Activated CD4-positive, alpha-beta T cell treated with anti-CD3 and anti-CD28 coated beads for 36 hours (primary cell): ENCODE measurements at regions not wholly inside any gene's neighbourhood (a gene's known extent, or its start where the extent isn't known, plus 50 kb on each side); places are given as distances from the start of the nearest gene placed in this dataset.

Source experiments
- ATAC-seq: fragments of 200-7000 bp; cut with Tn5 transposase; one replicate; pipeline ENCODE4 v1.10.0; 2021; ENCODE audit warnings: mild to moderate bottlenecking, moderate library complexity
- CTCF ChIA-PET: fragments of 350-600 bp; sonication (Branson Sonifier 250); formaldehyde crosslinking; loops from one replicate; lab custom pipeline; 2021; ENCODE audit warnings: antibody characterized with exemption; lab: Charles Lee
- POLR2A ChIA-PET: fragments of 350-600 bp; sonication (Branson Sonifier 250); formaldehyde crosslinking; loops from one replicate; lab custom pipeline; 2021; ENCODE audit warnings: antibody characterized with exemption, inconsistent platforms; lab: Charles Lee
- DNase-seq: peaks from one replicate; pipeline ENCODE4 v3.0.0-alpha.2; 2020
- H3K27ac Mint-ChIP-seq: one replicate; pipeline ENCODE4 v1.8.0; 2021; ENCODE audit warnings: mixed read lengths
- H3K27me3 Mint-ChIP-seq: one replicate; pipeline ENCODE4 v1.8.0; 2021; ENCODE audit warnings: mixed read lengths
- H3K36me3 Mint-ChIP-seq: one replicate; pipeline ENCODE4 v1.8.0; 2021; ENCODE audit warnings: low read depth, mixed read lengths
- H3K4me1 Mint-ChIP-seq: one replicate; pipeline ENCODE4 v1.8.0; 2021; ENCODE audit warnings: mixed read lengths
- H3K4me3 Mint-ChIP-seq: one replicate; pipeline ENCODE4 v1.8.0; 2021; ENCODE audit warnings: mild to moderate bottlenecking, moderate library complexity, mixed read lengths
- H3K9me3 Mint-ChIP-seq: one replicate; pipeline ENCODE4 v1.8.0; 2021; ENCODE audit warnings: low read depth, mixed read lengths
- intact Hi-C, 2 experiments: fragments of 100-400 bp; cut with DNase I in 1 of 2; cut with micrococcal nuclease in 1 of 2; formaldehyde crosslinking; loops; one replicate each; pipeline versions ENCODE4 v1.14.2 to v1.15.1; 2022 to 2024; cut with DNase I, micrococcal nuclease

- no peak for DNase-seq
- no peak for ATAC-seq
- H3K27me3 Mint-ChIP-seq, result no peaks in the 10 kb centered on the region
- H3K4me1 Mint-ChIP-seq, result no peaks in the 10 kb centered on the region
- no peak overlapping the region for H3K27ac Mint-ChIP-seq
- ChIA-PET POLR2A (no interaction called here), CTCF (no interaction called here)
- H3K9me3 Mint-ChIP-seq, result no peaks in the 10 kb centered on the region
- intact Hi-C loops, result no loop called here
- H3K36me3 Mint-ChIP-seq, result no peaks in the 10 kb centered on the region
- no peak overlapping the region for H3K4me3 Mint-ChIP-seq
These were observed 390.4 kb upstream of the PRR16 start for GRCh38 chr5:120073722-120074121.

- H3K9me3 Mint-ChIP-seq, result no peaks in the 10 kb centered on the region
- H3K27ac Mint-ChIP-seq, result no peak overlapping the region
- H3K4me1 Mint-ChIP-seq, result no peaks in the 10 kb centered on the region
- no peak overlapping the region for H3K4me3 Mint-ChIP-seq
- no peak for DNase-seq
- no peaks in the 10 kb centered on the region for H3K36me3 Mint-ChIP-seq
- ChIA-PET CTCF (no interaction called here), POLR2A (no interaction called here)
- H3K27me3 Mint-ChIP-seq, result no peaks in the 10 kb centered on the region
- ATAC-seq, result no peak
- intact Hi-C loops, result no loop called here
These were observed 383.3 kb upstream of the PRR16 start for GRCh38 chr5:120080781-120081180.

GRCh38 chr5:120082316-120083068, 381.6 kb upstream of the PRR16 start:
- Mint-ChIP-seq H3K4me3 (no peak overlapping the region), H3K27me3 (no peaks in the 10 kb centered on the region), H3K36me3 (no peaks in the 10 kb centered on the region), H3K4me1 (no peaks in the 10 kb centered on the region), H3K27ac (no peak overlapping the region), H3K9me3 (no peaks in the 10 kb centered on the region)
- DNase-seq (no peak), ATAC-seq (no peak)
- intact Hi-C loops, result no loop called here
- CTCF ChIA-PET, result interaction anchor here (0.6 kb wide), 1 partner anchor 60 kb away, joined by 4 read pairs; no protein-coding TSS in a partner anchor
- POLR2A ChIA-PET, result no interaction called here

GRCh38 chr5:120083851-120084542, 380.1 kb upstream of the PRR16 start:
- H3K4me3 Mint-ChIP-seq, result no peak overlapping the region
- no peak for DNase-seq
- H3K36me3 Mint-ChIP-seq, result no peaks in the 10 kb centered on the region
- H3K9me3 Mint-ChIP-seq, result no peaks in the 10 kb centered on the region
- ChIA-PET POLR2A (no interaction called here), CTCF (no interaction called here)
- no peaks in the 10 kb centered on the region for H3K27me3 Mint-ChIP-seq
- no peak for ATAC-seq
- H3K4me1 Mint-ChIP-seq, result no peaks in the 10 kb centered on the region
- H3K27ac Mint-ChIP-seq, result no peak overlapping the region
- intact Hi-C loops, result no loop called here

GRCh38 chr5:120084543-120084870, 379.6 kb upstream of the PRR16 start:
- POLR2A ChIA-PET, result no interaction called here
- Mint-ChIP-seq H3K36me3 (no peaks in the 10 kb centered on the region), H3K9me3 (no peaks in the 10 kb centered on the region)

GRCh38 chr5:120086081-120086480, 378.0 kb upstream of the PRR16 start:
- ATAC-seq (no peak), DNase-seq (no peak)
- Mint-ChIP-seq H3K4me1 (no peaks in the 10 kb centered on the region), H3K36me3 (no peaks in the 10 kb centered on the region), H3K27me3 (no peaks in the 10 kb centered on the region), H3K9me3 (no peaks in the 10 kb centered on the region), H3K4me3 (no peak overlapping the region), H3K27ac (no peak overlapping the region)
- CTCF ChIA-PET, result no interaction called here
- intact Hi-C loops, result no loop called here
- POLR2A ChIA-PET, result no interaction called here

More at GRCh38 chr5:120084543-120084870, 379.6 kb upstream of the PRR16 start:
- H3K27me3 Mint-ChIP-seq, result no peaks in the 10 kb centered on the region
- no peak overlapping the region for H3K4me3 Mint-ChIP-seq
- no peak for ATAC-seq
- intact Hi-C loops, result no loop called here
- DNase-seq, result no peak
- no peaks in the 10 kb centered on the region for H3K4me1 Mint-ChIP-seq
- H3K27ac Mint-ChIP-seq, result no peak overlapping the region
- CTCF ChIA-PET, result no interaction called here

- CTCF ChIA-PET, result no interaction called here
- no peak overlapping the region for H3K4me3 Mint-ChIP-seq
- no peak for ATAC-seq
- no peaks in the 10 kb centered on the region for H3K36me3 Mint-ChIP-seq
- no peaks in the 10 kb centered on the region for H3K27me3 Mint-ChIP-seq
- H3K27ac Mint-ChIP-seq, result no peak overlapping the region
- H3K4me1 Mint-ChIP-seq, result no peaks in the 10 kb centered on the region
- POLR2A ChIA-PET, result no interaction called here
- DNase-seq, result no peak
- H3K9me3 Mint-ChIP-seq, result no peaks in the 10 kb centered on the region
- intact Hi-C loops, result no loop called here
These were observed 375.7 kb upstream of the PRR16 start for GRCh38 chr5:120088412-120088811.

- no peaks in the 10 kb centered on the region for H3K4me1 Mint-ChIP-seq
- POLR2A ChIA-PET, result no interaction called here
- CTCF ChIA-PET, result no interaction called here
- DNase-seq (no peak), ATAC-seq (no peak)
- no peak overlapping the region for H3K4me3 Mint-ChIP-seq
- H3K27ac Mint-ChIP-seq, result no peak overlapping the region
- H3K36me3 Mint-ChIP-seq, result no peaks in the 10 kb centered on the region
- H3K27me3 Mint-ChIP-seq, result no peaks in the 10 kb centered on the region
- no peaks in the 10 kb centered on the region for H3K9me3 Mint-ChIP-seq
- intact Hi-C loops, result no loop called here
These were observed 375.3 kb upstream of the PRR16 start for GRCh38 chr5:120088836-120089235.

GRCh38 chr5:120091376-120091948, 372.6 kb upstream of the PRR16 start:
- intact Hi-C loops, result no loop called here
- no peak for ATAC-seq
- H3K27ac Mint-ChIP-seq, result no peak overlapping the region
- H3K36me3 Mint-ChIP-seq, result no peaks in the 10 kb centered on the region
- ChIA-PET POLR2A (no interaction called here), CTCF (no interaction called here)
- no peak overlapping the region for H3K4me3 Mint-ChIP-seq
- H3K27me3 Mint-ChIP-seq, result no peaks in the 10 kb centered on the region
- H3K4me1 Mint-ChIP-seq, result no peaks in the 10 kb centered on the region
- H3K9me3 Mint-ChIP-seq, result no peaks in the 10 kb centered on the region
- DNase-seq, result no peak

- Mint-ChIP-seq H3K27me3 (no peaks in the 10 kb centered on the region), H3K4me1 (no peaks in the 10 kb centered on the region), H3K36me3 (no peaks in the 10 kb centered on the region), H3K27ac (no peak overlapping the region), H3K9me3 (no peaks in the 10 kb centered on the region), H3K4me3 (no peak overlapping the region)
- intact Hi-C loops, result no loop called here
- CTCF ChIA-PET, result no interaction called here
- POLR2A ChIA-PET, result no interaction called here
- no peak for DNase-seq
- ATAC-seq, result no peak
These were observed 371.5 kb upstream of the PRR16 start for GRCh38 chr5:120092649-120093048.

- H3K9me3 Mint-ChIP-seq, result no peaks in the 10 kb centered on the region
- H3K4me3 Mint-ChIP-seq, result no peak overlapping the region
- no peak overlapping the region for H3K27ac Mint-ChIP-seq
- ChIA-PET CTCF (no interaction called here), POLR2A (no interaction called here)
- H3K27me3 Mint-ChIP-seq, result no peaks in the 10 kb centered on the region
- intact Hi-C loops, result no loop called here
- no peak for ATAC-seq
- H3K4me1 Mint-ChIP-seq, result no peaks in the 10 kb centered on the region
- DNase-seq, result peak; percentile 4
- H3K36me3 Mint-ChIP-seq, result no peaks in the 10 kb centered on the region
These were observed 370.9 kb upstream of the PRR16 start for GRCh38 chr5:120093178-120093577.

- no peak for ATAC-seq
- POLR2A ChIA-PET, result no interaction called here
- H3K9me3 Mint-ChIP-seq, result no peaks in the 10 kb centered on the region
- intact Hi-C loops, result no loop called here
- H3K4me1 Mint-ChIP-seq, result no peaks in the 10 kb centered on the region
- DNase-seq, result no peak
- H3K4me3 Mint-ChIP-seq, result no peak overlapping the region
- no peaks in the 10 kb centered on the region for H3K36me3 Mint-ChIP-seq
- no peaks in the 10 kb centered on the region for H3K27me3 Mint-ChIP-seq
- CTCF ChIA-PET, result no interaction called here
- H3K27ac Mint-ChIP-seq, result no peak overlapping the region
These were observed 367.7 kb upstream of the PRR16 start for GRCh38 chr5:120096413-120096812.
